Mesothelial cell of epicardium (in vitro differentiated cells): ENCODE measurements at regions not wholly inside any gene's neighbourhood (a gene's known extent, or its start where the extent isn't known, plus 50 kb on each side); places are given as distances from the start of the nearest gene placed in this dataset.
"Not testable (repeated sequence)": the region's sequence is repeated elsewhere in the genome, so short reads cannot be mapped to it uniquely, and the experiment has no call there.

Experiments used
- DNase-seq, 2 experiments: peaks; one replicate each; pipeline ENCODE4 v3.0.0; 2021; ENCODE audit warnings: low spot score in 2 of 2; ENCODE audit not compliant: unreplicated experiment in 2 of 2
- H3K27ac Mint-ChIP-seq: 2 replicates; pipeline ENCODE4 v1.8.0; 2021; ENCODE audit warnings: mixed read lengths
- H3K27me3 Mint-ChIP-seq: 2 replicates; pipeline ENCODE4 v1.8.0; 2021; ENCODE audit warnings: low read depth, mixed read lengths
- H3K36me3 Mint-ChIP-seq: 2 replicates; pipeline ENCODE4 v1.8.0; 2021; ENCODE audit warnings: mixed read lengths
- H3K4me1 Mint-ChIP-seq: 2 replicates; pipeline ENCODE4 v1.8.0; 2021; ENCODE audit warnings: mixed read lengths
- H3K4me3 Mint-ChIP-seq: 2 replicates; pipeline ENCODE4 v1.8.0; 2021; ENCODE audit warnings: mild to moderate bottlenecking, moderate library complexity, mixed read lengths
- H3K9me3 Mint-ChIP-seq: 2 replicates; pipeline ENCODE4 v1.8.0; 2021; ENCODE audit warnings: mixed read lengths
- TF ChIP-seq, protein P1 (sequence below): fragments of 200-600 bp; sonication (generic); IDR thresholded peaks from one replicate; pipeline ENCODE4 v1.5.0; 2021; ENCODE audit warnings: antibody characterized with exemption; ENCODE audit not compliant: unreplicated experiment

DNA sequence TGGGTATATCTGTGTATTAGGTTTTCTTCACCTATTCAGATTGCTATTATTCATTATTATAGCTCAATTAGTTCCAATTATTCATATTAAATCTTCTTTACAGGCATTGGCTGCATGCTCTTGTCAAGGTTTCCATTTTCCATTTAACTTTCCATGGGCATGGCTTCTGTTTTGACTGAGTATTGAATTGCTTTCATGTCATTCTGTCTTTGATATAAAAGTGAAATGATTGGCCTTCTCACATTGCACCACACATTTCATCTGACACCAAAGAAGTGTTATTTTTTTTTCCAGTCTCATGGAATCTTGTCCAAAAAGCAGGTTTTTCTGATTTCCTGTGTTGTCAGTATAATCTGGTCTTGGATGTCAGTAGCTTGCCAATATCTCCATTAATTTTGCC lies 1244.3 kb downstream of the RAPGEF2 start:
- no peak overlapping the region for H3K27ac Mint-ChIP-seq
- H3K27me3 Mint-ChIP-seq = no peaks in the 10 kb centered on the region
- H3K36me3 Mint-ChIP-seq = no peaks in the 10 kb centered on the region
- DNase-seq = no peak
- TF ChIP-seq, protein P1, sequence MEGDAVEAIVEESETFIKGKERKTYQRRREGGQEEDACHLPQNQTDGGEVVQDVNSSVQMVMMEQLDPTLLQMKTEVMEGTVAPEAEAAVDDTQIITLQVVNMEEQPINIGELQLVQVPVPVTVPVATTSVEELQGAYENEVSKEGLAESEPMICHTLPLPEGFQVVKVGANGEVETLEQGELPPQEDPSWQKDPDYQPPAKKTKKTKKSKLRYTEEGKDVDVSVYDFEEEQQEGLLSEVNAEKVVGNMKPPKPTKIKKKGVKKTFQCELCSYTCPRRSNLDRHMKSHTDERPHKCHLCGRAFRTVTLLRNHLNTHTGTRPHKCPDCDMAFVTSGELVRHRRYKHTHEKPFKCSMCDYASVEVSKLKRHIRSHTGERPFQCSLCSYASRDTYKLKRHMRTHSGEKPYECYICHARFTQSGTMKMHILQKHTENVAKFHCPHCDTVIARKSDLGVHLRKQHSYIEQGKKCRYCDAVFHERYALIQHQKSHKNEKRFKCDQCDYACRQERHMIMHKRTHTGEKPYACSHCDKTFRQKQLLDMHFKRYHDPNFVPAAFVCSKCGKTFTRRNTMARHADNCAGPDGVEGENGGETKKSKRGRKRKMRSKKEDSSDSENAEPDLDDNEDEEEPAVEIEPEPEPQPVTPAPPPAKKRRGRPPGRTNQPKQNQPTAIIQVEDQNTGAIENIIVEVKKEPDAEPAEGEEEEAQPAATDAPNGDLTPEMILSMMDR = no peak
- H3K9me3 Mint-ChIP-seq = peaks cover 9% of the 10 kb centered on the region
- peaks cover 15% of the 10 kb centered on the region for H3K4me1 Mint-ChIP-seq
- H3K4me3 Mint-ChIP-seq = no peak overlapping the region

DNA sequence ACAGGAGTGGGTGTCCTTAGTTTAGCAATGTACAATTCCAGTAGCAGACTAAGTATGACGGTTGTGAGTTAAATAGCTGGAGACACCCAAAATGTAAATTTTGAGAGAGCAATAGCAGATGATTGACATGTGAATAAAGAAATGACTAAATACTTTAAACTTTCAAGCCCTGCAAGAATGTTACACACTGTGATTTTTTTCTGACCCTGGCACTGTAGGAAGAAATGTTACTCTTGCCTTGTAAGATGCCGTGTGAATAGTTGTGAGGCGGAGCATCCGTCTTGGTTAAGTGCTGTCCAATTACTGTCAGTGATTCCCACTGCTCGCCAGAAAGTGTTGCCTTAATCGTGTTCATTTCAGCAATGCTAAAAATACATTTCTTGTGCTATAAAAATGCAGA lies 1248.1 kb downstream of the RAPGEF2 start:
- DNase-seq = no peak
- peaks cover 19% of the 10 kb centered on the region for H3K4me1 Mint-ChIP-seq
- TF ChIP-seq, protein P1 = no peak
- H3K36me3 Mint-ChIP-seq = no peaks in the 10 kb centered on the region
- H3K27ac Mint-ChIP-seq = no peak overlapping the region
- H3K4me3 Mint-ChIP-seq = no peak overlapping the region
- H3K27me3 Mint-ChIP-seq = no peaks in the 10 kb centered on the region
- H3K9me3 Mint-ChIP-seq = no peaks in the 10 kb centered on the region

DNA sequence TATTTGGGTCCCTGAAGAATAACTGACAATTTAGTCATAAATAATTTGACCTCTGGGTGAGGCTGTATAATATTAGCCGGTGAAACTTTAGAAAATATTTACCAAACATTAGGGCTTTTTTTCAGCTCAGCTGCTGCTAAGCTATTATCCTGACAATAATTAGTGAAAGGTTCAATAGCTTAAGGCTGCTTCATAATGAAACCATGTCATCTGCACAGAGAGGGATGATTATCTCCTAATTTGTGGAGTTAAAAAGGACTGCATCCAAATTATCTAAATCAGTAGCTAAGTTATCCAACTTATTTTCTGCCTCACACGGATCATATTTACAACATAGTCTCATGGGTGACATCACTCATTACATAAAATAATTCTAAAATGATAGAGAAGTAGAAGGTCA lies 1249.8 kb downstream of the RAPGEF2 start:
- TF ChIP-seq, protein P1 = no peak
- no peak for DNase-seq
- H3K27ac Mint-ChIP-seq = no peak overlapping the region
- no peaks in the 10 kb centered on the region for H3K36me3 Mint-ChIP-seq
- peaks cover 19% of the 10 kb centered on the region for H3K4me1 Mint-ChIP-seq
- H3K27me3 Mint-ChIP-seq = no peaks in the 10 kb centered on the region
- H3K9me3 Mint-ChIP-seq = no peaks in the 10 kb centered on the region
- H3K4me3 Mint-ChIP-seq = no peak overlapping the region

DNA sequence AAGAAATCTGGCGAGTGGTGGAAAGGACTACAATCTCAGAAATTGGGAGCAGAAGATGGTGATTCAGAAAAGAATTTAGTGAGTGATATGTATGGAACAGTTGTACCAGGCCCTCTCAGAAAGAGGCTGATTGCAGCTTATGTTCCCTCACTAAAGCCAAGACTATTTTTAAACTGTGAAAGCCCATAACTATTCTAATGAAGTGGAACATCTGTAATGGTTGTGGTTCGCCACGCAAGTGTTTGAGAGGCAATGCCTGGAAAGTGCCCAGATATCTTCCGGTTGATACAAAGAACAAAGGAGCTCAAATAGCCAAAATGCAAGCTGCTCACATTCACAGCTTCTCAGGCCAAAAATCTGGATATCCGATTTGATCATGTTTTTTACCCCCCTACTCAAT lies 1250.7 kb downstream of the RAPGEF2 start:
- TF ChIP-seq, protein P1 = no peak
- H3K4me3 Mint-ChIP-seq = no peak overlapping the region
- H3K9me3 Mint-ChIP-seq = no peaks in the 10 kb centered on the region
- no peak for DNase-seq
- no peak overlapping the region for H3K27ac Mint-ChIP-seq
- H3K27me3 Mint-ChIP-seq = no peaks in the 10 kb centered on the region
- peaks cover 19% of the 10 kb centered on the region for H3K4me1 Mint-ChIP-seq
- no peaks in the 10 kb centered on the region for H3K36me3 Mint-ChIP-seq

DNA sequence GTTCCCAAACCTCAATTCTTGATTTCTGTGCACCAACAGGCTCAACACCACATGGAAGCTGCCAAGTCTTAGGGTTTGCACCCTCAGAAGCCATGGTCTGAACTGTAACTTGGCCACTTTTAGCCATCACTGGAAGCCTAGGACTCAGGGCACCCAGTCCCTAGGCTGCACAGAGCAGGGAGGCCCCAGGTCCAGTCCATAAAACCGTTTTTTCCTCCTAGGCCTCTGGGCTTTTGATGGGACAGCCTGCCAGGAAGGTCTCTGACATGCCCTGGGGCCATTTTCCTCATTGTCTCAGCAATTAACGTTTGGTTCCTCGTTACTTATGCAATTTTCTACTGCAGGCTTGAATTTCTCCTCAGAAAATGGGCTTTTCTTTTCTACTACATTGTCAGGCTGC lies 1259.6 kb downstream of the RAPGEF2 start:
- no peak for DNase-seq
- TF ChIP-seq, protein P1 = no peak
- peaks cover 19% of the 10 kb centered on the region for H3K4me1 Mint-ChIP-seq
- H3K36me3 Mint-ChIP-seq = peaks cover 2% of the 10 kb centered on the region
- H3K9me3 Mint-ChIP-seq = peaks cover 17% of the 10 kb centered on the region
- no peaks in the 10 kb centered on the region for H3K27me3 Mint-ChIP-seq
- H3K4me3 Mint-ChIP-seq = no peak overlapping the region
- H3K27ac Mint-ChIP-seq = no peak overlapping the region

DNA sequence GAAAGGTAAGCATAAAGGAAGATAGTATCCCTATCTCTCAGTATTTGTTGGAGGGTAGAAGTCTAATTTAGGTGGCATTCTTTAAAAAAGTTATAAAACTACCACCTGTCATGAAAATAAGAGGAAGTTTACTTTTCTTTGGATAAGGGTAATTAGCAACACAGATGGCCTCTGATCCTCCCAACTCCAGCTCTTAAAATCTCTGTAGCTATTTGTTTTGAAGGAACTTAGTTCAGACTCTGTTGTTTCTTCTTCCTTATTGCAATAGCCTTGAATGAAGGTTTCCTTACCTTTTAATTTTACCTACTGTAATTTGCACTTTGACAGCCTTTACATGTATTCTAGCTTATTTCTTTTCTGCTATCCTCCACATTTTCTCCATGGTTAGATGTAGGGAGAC lies 1261.3 kb downstream of the RAPGEF2 start:
- DNase-seq = no peak
- Mint-ChIP-seq H3K27ac (peak overlapping the region; percentile 64), H3K4me3 (no peak overlapping the region), H3K36me3 (peaks cover 2% of the 10 kb centered on the region), H3K9me3 (peaks cover 17% of the 10 kb centered on the region), H3K4me1 (peaks cover 19% of the 10 kb centered on the region), H3K27me3 (no peaks in the 10 kb centered on the region)
- TF ChIP-seq, protein P1 = no peak

DNA sequence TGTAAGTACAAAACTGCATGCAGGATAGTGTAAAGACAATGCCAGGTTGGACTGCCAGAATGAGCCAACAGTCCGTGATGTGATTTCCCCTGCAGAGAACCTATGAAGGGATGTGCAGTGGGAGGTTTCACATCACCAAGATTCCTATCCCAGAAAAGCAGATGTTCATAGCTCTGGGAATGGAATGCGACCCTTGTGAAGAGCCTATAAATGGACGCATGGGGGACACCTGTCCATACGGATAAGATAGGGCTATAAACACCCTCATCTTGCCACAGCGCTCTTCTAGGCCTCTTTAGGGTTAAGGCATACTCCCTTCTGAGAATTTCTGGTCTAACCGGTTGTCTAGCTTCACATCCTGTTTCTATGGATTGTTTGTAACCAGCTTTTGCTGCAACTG lies 1261.8 kb downstream of the RAPGEF2 start:
- not testable (repeated sequence) for DNase-seq, H3K4me3 Mint-ChIP-seq, H3K27me3 Mint-ChIP-seq, H3K36me3 Mint-ChIP-seq
- Mint-ChIP-seq H3K9me3 (peaks cover 17% of the 10 kb centered on the region), H3K4me1 (peaks cover 19% of the 10 kb centered on the region), H3K27ac (peak overlapping the region; percentile 64)

DNA sequence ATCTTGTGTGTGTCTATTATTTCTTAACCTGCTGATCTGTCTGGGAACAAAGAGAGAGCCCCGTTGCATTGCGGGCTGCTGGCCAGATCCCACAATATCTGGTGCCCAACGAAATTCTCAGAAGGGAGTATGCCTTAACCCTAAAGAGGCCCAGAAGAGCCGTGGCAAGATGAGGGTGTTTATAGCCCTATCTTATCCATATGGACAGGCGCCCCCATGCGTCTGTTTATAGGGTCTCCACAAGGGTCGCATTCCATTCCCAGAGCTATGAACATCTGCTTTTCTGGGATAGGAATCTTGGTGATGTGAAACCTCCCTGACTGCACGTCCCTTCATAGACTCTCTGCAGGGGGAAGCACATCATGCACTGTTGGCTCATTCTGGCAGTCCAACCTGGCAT lies 1262.5 kb downstream of the RAPGEF2 start:
- not testable (repeated sequence) for H3K27me3 Mint-ChIP-seq, DNase-seq, H3K4me3 Mint-ChIP-seq, H3K36me3 Mint-ChIP-seq
- Mint-ChIP-seq H3K4me1 (peaks cover 19% of the 10 kb centered on the region), H3K9me3 (peaks cover 17% of the 10 kb centered on the region), H3K27ac (peak overlapping the region; percentile 55)
